Activated CD8-positive, alpha-beta memory T cell treated with anti-CD3 and anti-CD28 coated beads for 48 hours (primary cell): ENCODE measurements at regions not wholly inside any gene's neighbourhood (a gene's known extent, or its start where the extent isn't known, plus 50 kb on each side); places are given as distances from the start of the nearest gene placed in this dataset.

Experiments used
- DNase-seq, 3 experiments: peaks; one replicate each; pipeline ENCODE4 v3.0.0-alpha.2; 2020; ENCODE audit warnings: low read depth in 2 of 3, low spot score in 2 of 3

DNA sequence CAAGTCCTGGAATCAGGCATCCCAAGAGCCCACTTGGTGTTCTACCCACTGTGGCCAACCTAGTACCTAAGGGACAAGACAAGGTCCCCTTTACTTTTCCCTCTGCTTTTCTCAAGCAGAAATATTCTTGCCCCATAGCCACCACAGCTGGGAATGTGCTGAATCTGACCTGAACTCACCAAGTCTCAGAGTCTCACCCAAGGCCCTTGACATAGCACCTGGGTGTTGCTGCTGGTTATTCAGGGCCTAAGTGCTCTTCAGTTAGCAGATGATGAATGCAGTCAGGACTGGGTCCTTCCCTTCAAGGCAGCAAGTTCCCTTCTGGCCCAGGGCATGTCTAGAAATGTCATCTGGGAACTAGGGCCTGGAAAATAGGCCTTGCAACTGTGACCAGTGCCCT is 201.8 kb upstream of the SERP2 start:
- no peak for DNase-seq

DNA sequence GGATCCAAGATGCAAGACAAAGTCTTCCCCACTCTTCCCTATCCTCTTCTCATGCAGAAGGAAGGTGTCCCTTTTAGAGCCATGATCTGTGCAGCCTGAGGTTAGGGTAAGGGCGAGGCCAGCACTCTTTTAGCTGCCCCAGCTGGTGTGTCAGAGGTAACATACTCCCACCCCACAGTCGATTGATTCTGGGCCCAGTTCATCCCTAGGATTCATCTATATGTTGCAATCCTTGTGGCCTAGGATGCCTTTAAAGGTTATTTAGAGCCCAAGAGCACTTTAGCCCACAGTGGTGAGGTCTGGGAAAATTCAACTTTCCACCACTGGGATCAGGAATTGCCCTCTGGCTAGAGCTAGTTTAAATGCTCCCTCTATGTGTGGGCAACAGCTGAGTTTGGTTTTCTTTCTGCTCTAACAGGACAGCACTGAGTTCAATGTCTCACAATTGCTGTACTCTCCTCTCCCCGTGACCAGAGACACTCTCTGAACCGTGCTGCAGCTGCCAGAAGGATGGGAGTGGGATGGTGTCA is 201.3 kb upstream of the SERP2 start:
- DNase-seq: no peak

GRCh38 chr13:44174769-44175425 is 198.7 kb upstream of the SERP2 start:
- no peak for DNase-seq

DNA sequence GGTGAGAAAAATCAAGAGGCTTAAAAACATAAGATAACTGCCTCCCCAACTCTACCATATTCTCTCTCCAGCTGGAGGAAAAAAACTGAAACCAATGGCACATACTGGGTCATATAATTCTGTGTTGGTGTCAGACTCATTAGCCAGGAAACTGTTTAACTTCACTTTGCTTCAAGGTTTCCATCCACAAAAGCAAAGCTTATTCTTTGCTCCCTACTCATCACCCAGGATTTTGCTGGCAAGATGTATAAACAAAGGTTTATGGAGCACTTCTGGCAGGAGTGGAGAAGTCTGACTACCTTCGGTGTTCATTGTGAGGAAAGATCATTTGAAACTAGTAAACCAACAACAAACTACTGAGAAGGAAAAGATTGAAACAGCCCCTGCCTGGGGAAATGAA is 197.5 kb upstream of the SERP2 start:
- DNase-seq: no peak

- DNase-seq: no peak
These were observed 192.6 kb upstream of the SERP2 start for GRCh38 chr13:44180876-44181536.

- DNase-seq: no peak
These were observed 191.7 kb upstream of the SERP2 start for GRCh38 chr13:44181931-44182330.

GRCh38 chr13:44184740-44185139 is 188.9 kb upstream of the SERP2 start:
- no peak for DNase-seq

DNA sequence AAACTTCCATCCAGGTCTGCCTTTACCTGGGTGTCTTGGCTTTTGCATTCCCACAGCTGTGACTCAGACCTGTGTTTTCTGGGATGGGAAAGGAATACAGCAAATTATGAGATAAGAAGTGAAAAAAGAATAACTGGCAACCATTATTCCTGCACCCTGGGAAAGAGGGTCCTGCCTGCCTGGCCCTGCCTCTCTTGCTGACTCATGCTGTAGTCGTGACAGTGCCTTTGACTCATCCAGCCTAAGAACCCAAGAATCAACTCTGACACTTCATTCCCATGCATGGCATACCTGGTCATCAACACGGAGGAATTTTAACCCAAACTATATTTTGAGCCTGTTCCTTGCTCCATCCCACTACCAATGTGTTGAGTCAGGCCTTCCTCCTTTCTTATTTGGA is 185.4 kb upstream of the SERP2 start:
- no peak for DNase-seq

DNA sequence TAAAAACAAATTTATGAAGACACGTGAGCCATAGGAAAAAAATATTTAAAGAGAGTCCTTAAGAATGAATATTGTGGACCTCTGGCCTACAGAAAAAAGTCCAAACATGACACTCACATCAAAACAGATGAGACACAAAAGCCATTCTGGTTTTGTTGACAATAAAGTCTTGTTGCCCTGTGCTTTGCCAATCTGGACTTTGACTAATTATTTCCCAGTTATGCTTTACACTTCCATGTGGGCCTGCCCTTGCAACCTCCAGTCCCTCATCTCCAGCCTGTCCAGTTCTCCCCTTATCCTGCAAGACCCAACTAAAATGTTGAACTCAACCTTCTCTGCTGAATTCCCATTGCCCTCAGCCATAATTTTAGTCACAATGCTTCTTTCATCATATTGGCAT is 184.5 kb upstream of the SERP2 start:
- no peak for DNase-seq

DNA sequence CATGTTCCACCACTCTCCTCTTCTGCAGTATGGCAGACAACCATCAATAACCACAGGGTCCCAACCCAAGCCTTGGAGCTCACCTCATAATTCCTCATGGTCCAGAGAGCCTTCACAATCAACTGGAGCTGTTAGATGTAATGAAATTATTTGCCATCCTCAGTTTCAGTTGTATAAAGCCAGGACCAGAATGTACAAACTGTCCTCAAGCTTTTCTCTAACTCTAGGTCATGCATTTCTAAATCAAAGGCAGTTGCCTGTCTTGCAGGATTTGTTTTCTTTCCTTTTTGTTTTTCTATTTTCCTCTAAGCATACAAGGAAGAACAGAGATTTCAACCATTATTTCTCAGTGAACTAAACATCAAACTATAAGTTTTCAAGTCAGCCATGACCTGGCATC is 182.5 kb upstream of the SERP2 start:
- no peak for DNase-seq

- DNase-seq: no peak
These were observed 182.0 kb upstream of the SERP2 start for GRCh38 chr13:44191504-44192171.

DNA sequence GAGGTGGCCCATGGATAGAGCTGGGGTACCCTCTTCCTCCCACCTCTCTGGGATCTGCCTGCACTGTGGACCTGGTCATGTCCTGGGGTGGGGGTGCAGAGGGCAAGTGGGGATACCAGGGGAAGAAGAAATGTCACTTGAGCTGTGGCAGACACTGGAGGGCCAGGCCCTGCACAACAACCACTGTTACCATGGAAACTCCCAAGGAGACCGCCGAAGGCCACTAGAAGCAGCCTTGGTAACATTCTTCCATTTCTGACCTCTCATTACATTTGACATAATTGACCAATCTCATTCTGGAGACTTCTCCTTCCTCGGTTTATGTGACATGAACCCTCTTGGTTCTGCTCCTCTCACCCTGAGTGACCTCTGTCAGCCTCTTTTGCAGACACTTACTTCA is 179.9 kb upstream of the SERP2 start:
- no peak for DNase-seq

DNA sequence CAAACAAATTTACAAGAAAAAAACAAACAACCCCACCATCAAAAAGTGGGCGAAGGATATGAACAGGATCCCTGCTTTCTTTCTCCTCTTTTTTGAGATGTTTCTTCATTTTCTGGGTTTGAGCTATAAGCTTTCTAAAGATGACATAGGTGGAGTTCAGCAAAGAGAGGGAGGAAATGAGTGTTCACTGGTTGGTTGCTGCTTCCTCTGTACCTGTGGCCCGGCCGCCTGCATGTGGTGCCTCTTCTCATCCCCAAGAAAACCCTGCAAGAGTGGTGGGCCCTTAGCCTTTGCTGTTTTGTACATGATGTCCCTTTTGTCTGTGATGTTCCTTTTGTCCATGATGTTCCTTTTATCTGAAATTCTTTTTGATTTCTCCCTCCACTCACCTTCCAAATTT is 178.4 kb upstream of the SERP2 start:
- DNase-seq: no peak

DNA sequence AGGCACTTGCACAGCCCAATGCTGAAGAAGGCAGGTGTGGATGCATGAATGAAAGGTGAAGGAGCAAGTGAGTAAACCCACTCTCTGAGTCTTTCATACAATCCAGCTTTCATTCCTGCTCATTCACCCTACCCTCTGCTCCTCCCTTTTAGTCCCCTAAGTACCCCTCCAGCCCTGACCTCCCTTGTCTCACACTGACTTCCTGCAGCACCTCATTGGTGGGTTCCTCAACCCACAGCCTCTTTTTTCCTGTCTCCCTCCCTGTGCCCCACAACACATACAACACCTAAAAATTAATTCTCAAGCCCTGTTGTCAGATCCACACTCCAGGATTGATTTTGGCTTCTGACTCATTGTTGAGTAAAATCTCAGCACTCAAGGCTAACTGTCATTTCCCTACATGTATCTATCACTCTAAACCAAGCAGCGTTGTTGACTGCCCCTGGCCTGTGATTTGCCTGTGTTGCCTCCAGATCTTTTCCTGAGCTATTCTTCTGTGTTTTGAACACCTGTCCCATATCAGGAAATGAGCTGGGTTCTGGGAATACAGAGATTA is 177.3 kb upstream of the SERP2 start:
- DNase-seq: no peak

GRCh38 chr13:44197791-44198770 is 175.5 kb upstream of the SERP2 start:
- peak in 2 of 3 experiments; percentile 3 to 6 for DNase-seq

DNA sequence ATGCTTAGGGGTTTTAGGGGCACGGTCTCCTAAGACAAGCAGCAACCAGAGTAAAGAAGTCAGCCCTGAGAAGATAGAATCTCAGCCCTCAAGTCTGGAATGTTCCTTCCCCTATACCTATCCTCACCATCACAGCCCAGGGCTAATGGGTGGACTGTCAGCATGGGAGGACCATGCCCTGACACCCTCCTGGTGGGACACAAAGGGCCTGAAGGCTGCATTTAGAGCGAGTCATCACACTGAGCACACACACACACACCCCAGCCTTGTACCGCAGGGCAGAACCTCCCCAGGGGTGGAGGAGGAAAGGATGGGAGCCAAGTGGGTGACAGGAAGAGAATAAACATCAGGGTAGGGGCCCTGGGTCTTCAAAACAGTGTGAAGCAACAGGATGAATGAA is 174.8 kb upstream of the SERP2 start:
- DNase-seq: no peak

DNA sequence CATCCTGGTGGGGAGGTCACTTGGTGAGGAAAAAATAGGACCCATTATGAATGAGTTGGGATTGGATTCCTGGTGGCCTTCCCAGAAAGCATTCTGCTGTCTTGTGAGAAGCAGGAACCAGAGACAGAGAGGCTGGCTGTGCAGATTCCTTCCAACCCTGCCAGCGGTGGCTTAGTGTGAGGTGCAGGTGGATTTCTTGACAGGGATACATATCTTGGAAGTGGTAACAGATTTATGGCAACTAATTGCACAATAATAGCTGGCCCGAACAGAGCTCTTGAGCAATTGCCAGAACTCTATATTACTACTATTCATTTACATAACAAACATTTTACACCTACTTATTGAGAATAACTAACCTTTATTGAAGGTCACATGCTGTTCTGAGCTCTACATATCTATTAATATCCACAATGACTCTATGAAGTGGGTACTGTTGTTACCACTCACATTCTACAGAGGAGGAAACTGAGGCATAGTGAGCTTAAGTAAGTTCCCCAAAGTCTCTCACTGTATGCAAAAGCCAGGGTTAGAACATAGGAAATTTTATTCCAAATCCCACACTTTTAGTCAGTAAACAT is 173.9 kb upstream of the SERP2 start:
- no peak for DNase-seq

DNA sequence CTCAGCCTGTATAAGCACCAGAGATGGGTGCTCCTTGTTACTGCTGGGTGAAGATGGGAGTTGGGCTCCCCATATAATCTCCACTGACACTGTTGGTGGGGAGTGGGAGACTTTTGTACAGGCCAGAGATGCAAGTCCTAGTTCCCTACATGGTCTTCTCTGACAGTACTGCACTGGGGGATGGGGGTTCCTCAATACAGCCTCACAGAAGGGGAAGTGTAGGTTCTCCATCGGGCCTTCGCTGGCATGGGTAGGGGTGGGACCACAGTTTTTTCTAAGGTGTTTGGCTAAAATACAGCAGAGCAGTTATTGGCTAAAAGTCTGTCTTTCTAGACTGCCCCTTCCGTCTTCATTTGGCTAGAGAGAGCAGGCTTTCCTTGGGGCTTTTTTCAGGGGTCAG is 167.2 kb upstream of the SERP2 start:
- DNase-seq: no peak

DNA sequence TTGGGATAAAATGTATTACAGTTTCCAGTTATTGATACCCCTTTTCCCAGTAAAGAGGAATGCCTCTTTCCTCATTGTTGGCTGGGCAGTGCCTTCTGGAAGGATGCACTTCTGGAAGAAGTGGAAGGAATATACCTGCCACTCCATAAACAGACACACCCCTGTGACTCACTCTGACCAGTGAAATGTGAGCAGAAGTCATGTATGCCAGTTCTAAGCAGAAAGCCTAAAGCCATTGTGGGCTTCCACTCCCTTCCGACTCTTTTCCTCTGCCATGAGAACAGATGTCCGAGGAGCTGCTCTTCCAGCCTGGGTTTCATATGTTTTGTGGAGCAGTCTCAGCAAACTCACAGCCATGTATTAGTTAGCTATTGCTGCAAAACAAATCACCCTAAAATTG is 166.1 kb upstream of the SERP2 start:
- DNase-seq: no peak

DNA sequence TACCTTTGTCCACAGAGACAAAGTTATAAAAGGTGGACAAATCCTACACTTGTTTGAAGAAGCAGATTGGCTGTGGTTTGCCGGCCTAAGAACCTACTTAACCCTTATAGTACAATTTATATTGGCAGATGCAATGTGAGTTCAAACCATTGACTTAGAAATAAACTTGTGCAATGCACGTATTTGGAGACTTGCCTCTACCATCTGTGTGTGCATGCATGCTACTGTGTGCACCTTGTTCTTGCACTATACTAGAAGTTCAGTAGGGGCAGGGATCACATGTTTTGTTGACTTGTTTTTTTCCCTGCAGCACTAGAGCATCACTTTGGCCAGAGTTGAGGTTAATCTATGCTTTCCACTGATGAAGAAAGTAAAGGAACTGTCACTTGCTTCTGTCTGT is 163.1 kb upstream of the SERP2 start:
- DNase-seq: no peak

DNA sequence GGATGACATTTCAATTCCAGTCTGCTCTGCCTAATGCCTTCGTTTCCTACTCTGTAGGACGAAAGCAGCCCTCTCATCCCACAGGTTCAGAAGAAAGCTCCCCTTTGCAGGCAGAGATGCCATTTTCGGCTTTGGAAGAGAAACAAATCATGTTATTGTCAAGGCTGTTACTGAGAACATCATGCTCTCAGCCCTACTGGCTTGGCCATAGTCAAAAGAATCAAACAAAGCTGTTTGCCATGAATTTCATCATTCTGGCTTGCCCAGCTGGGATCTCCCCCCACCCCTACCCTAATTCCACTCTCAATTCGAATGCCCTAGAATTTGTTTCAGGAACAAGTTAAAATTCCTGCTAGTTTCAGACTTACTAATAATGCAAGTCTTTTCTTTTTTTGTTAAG is 162.3 kb upstream of the SERP2 start:
- no peak for DNase-seq
